ENCODE measurements at regions not wholly inside any gene's neighbourhood (a gene's known extent, or its start where the extent isn't known, plus 50 kb on each side); places are given as distances from the start of the nearest gene placed in this dataset.

GRCh38 chr6:121932076-121932991 is 467.1 kb upstream of the HSF2 start:
- Mint-ChIP-seq H3K27me3 (ENCODE audit: low read depth in 2 of 2) (no peaks in the 10 kb centered on the region), H3K4me3 (no peak overlapping the region), H3K36me3 (no peaks in the 10 kb centered on the region), H3K4me1 (no peaks in the 10 kb centered on the region), H3K9me3 (peaks cover 4 to 11% of the 10 kb centered on the region in 2 donors), H3K27ac (no peak overlapping the region)
- H3K27ac ChIP-seq (ENCODE audit: low read length), result no peak overlapping the region
- H3K36me3 ChIP-seq (ENCODE audit: control insufficient read depth, insufficient read depth, low read length), result no peaks in the 10 kb centered on the region
- ATAC-seq (no peak), DNase-seq (no peak)
- 51% methylated on average over 12 of the region's 13 CpGs for WGBS (ENCODE audit: insufficient coverage)
- no peaks in the 10 kb centered on the region for H3K9me3 ChIP-seq (ENCODE audit: control insufficient read depth, insufficient read depth, low read length)
- TF ChIP-seq, protein P1, sequence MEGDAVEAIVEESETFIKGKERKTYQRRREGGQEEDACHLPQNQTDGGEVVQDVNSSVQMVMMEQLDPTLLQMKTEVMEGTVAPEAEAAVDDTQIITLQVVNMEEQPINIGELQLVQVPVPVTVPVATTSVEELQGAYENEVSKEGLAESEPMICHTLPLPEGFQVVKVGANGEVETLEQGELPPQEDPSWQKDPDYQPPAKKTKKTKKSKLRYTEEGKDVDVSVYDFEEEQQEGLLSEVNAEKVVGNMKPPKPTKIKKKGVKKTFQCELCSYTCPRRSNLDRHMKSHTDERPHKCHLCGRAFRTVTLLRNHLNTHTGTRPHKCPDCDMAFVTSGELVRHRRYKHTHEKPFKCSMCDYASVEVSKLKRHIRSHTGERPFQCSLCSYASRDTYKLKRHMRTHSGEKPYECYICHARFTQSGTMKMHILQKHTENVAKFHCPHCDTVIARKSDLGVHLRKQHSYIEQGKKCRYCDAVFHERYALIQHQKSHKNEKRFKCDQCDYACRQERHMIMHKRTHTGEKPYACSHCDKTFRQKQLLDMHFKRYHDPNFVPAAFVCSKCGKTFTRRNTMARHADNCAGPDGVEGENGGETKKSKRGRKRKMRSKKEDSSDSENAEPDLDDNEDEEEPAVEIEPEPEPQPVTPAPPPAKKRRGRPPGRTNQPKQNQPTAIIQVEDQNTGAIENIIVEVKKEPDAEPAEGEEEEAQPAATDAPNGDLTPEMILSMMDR (IDR thresholded peaks at IDR 0.05), result no peak
- no peak overlapping the region for H3K4me3 ChIP-seq (ENCODE audit: low read length)
- H3K4me1 ChIP-seq (ENCODE audit: control insufficient read depth, insufficient read depth, low read length), result no peaks in the 10 kb centered on the region
- intact Hi-C loops (cut with micrococcal nuclease), result no loop called here
- no peaks in the 10 kb centered on the region for H3K27me3 ChIP-seq (ENCODE audit: control insufficient read depth, insufficient read depth, low read length)

GRCh38 chr6:121934451-121934850 is 465.0 kb upstream of the HSF2 start:
- ATAC-seq (no peak), DNase-seq (no peak)
- Histone ChIP-seq H3K9me3 (ENCODE audit: control insufficient read depth, insufficient read depth, low read length) (no peaks in the 10 kb centered on the region), H3K4me1 (ENCODE audit: control insufficient read depth, insufficient read depth, low read length) (no peaks in the 10 kb centered on the region), H3K27ac (ENCODE audit: low read length) (no peak overlapping the region), H3K27me3 (ENCODE audit: control insufficient read depth, insufficient read depth, low read length) (no peaks in the 10 kb centered on the region), H3K4me3 (ENCODE audit: low read length) (no peak overlapping the region), H3K36me3 (ENCODE audit: control insufficient read depth, insufficient read depth, low read length) (no peaks in the 10 kb centered on the region)
- TF ChIP-seq, protein P1 (IDR thresholded peaks at IDR 0.05), result no peak
- H3K27me3 Mint-ChIP-seq (ENCODE audit: low read depth in 2 of 2), result no peaks in the 10 kb centered on the region
- no peaks in the 10 kb centered on the region for H3K4me1 Mint-ChIP-seq
- no peak overlapping the region for H3K4me3 Mint-ChIP-seq
- H3K27ac Mint-ChIP-seq, result no peak overlapping the region
- peaks cover 4 to 21% of the 10 kb centered on the region in 2 donors for H3K9me3 Mint-ChIP-seq
- WGBS (ENCODE audit: insufficient coverage), result 64% methylated on average over 2 of the region's 2 CpGs
- intact Hi-C loops (cut with micrococcal nuclease), result no loop called here
- H3K36me3 Mint-ChIP-seq, result no peaks in the 10 kb centered on the region

DNA sequence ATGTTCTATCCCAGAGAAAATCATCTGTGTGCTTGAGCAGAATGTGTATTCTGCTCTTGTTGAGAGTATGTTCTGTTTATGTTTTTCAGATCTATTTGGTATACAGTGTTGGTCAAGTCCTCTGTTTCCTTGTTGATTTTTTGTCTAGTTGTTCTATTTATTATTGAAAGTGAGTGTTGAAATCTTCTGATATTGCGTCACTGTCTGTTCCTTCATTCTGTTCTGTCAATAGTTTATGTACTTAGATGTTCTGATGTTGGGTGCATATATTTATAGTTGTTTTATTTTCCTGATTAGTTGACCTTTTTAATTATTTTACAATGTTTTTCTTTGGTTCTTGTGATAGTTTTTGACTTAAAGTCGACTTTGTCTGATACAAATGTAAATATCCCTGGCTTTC is 458.7 kb upstream of the HSF2 start:
- H3K36me3 ChIP-seq (ENCODE audit: control insufficient read depth, insufficient read depth, low read length), result no peaks in the 10 kb centered on the region
- WGBS (ENCODE audit: insufficient coverage), result no CpG with 5 or more reads among the region's 2 CpGs
- H3K4me1 ChIP-seq (ENCODE audit: control insufficient read depth, insufficient read depth, low read length), result no peaks in the 10 kb centered on the region
- TF ChIP-seq, protein P1 (IDR thresholded peaks at IDR 0.05), result no peak
- H3K27me3 Mint-ChIP-seq (ENCODE audit: low read depth in 2 of 2), result no peaks in the 10 kb centered on the region
- ATAC-seq (no peak), DNase-seq (no peak)
- H3K4me3 ChIP-seq (ENCODE audit: low read length), result no peak overlapping the region
- H3K27me3 ChIP-seq (ENCODE audit: control insufficient read depth, insufficient read depth, low read length), result no peaks in the 10 kb centered on the region
- H3K27ac Mint-ChIP-seq, result no peak overlapping the region
- intact Hi-C loops (cut with micrococcal nuclease), result no loop called here
- no peaks in the 10 kb centered on the region for H3K4me1 Mint-ChIP-seq
- peaks cover 13 to 30% of the 10 kb centered on the region in 2 donors for H3K9me3 Mint-ChIP-seq
- no peak overlapping the region for H3K27ac ChIP-seq (ENCODE audit: low read length)
- H3K36me3 Mint-ChIP-seq, result peaks cover 9% of the 10 kb centered on the region
- H3K9me3 ChIP-seq (ENCODE audit: control insufficient read depth, insufficient read depth, low read length), result no peaks in the 10 kb centered on the region
- H3K4me3 Mint-ChIP-seq, result no peak overlapping the region
